Erythroblast (primary cell): ENCODE measurements at regions not wholly inside any gene's neighbourhood (a gene's known extent, or its start where the extent isn't known, plus 50 kb on each side); places are given as distances from the start of the nearest gene placed in this dataset.

Experiments used
- GATA1 ChIP-seq: IDR thresholded peaks from 2 replicates; pipeline ENCODE4 v1.6.1; 2011; ENCODE audit warnings: low read depth, mild to moderate bottlenecking, control low read depth, low read length, moderate library complexity
- POLR2A ChIP-seq: IDR thresholded peaks from 2 replicates; pipeline ENCODE4 v1.6.1; 2011; ENCODE audit warnings: mild to moderate bottlenecking, low read length

- TF ChIP-seq POLR2A: no peak
- no peak for TF ChIP-seq GATA1
Observed at GRCh38 chr2:120572226-120572625, 163.4 kb upstream of the GLI2 start.
